Uterus (tissue), 2 donors: ENCODE measurements at regions not wholly inside any gene's neighbourhood (a gene's known extent, or its start where the extent isn't known, plus 50 kb on each side); places are given as distances from the start of the nearest gene placed in this dataset.

ENCODE experiments used
- POLR2A ChIP-seq, 2 donors: fragments of 450-650 bp; IDR thresholded peaks; one replicate each; pipeline ENCODE4 v1.6.1; 2016; ENCODE audit warnings: antibody characterized with exemption in 2 of 2, mild to moderate bottlenecking in 1 of 2, moderate library complexity in 1 of 2
- TF ChIP-seq, protein P1 (sequence below), 4 experiments: fragments of 200-600 bp in 2 of 4; fragments of 450-650 bp in 2 of 4; sonication (generic) in 2 of 4; IDR thresholded peaks; one replicate each; pipeline ENCODE4 v1.5.1; 2016 to 2019; ENCODE audit warnings: antibody characterized with exemption in 4 of 4, mild to moderate bottlenecking in 2 of 4, moderate library complexity in 1 of 4

DNA sequence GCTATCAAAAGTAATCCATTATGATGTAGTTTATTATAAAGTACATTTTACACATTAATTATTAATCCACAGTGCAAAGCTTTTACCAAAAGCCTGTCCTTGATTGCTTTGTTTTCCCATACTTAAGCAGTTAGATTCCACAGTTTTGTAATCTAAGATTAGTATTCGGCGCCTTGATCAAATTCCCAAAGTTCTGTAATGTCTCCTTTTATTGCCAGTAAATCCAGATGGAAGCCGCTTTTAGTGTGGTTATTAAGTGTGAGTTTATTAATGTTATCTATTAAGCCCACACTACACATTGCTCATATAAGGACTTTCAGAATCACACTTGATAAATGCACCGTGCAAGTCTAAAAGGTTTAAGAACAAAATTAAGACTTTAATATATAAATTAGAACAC is 199.2 kb upstream of the PKN2 start:
- TF ChIP-seq, protein P1, sequence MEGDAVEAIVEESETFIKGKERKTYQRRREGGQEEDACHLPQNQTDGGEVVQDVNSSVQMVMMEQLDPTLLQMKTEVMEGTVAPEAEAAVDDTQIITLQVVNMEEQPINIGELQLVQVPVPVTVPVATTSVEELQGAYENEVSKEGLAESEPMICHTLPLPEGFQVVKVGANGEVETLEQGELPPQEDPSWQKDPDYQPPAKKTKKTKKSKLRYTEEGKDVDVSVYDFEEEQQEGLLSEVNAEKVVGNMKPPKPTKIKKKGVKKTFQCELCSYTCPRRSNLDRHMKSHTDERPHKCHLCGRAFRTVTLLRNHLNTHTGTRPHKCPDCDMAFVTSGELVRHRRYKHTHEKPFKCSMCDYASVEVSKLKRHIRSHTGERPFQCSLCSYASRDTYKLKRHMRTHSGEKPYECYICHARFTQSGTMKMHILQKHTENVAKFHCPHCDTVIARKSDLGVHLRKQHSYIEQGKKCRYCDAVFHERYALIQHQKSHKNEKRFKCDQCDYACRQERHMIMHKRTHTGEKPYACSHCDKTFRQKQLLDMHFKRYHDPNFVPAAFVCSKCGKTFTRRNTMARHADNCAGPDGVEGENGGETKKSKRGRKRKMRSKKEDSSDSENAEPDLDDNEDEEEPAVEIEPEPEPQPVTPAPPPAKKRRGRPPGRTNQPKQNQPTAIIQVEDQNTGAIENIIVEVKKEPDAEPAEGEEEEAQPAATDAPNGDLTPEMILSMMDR (IDR thresholded peaks at IDR 0.05), result no peak
- TF ChIP-seq POLR2A (IDR thresholded peaks at IDR 0.05), result no peak
